Right forelimb (tissue), 1 donor: ENCODE measurements at regions not wholly inside any gene's neighbourhood (a gene's known extent, or its start where the extent isn't known, plus 50 kb on each side); places are given as distances from the start of the nearest gene placed in this dataset.
"Not testable (repeated sequence)": the region's sequence is repeated elsewhere in the genome, so short reads cannot be mapped to it uniquely, and the experiment has no call there.

ENCODE experiments used
- DNase-seq: peaks from one replicate; pipeline ENCODE4 v3.0.0-alpha.2; 2018

DNA sequence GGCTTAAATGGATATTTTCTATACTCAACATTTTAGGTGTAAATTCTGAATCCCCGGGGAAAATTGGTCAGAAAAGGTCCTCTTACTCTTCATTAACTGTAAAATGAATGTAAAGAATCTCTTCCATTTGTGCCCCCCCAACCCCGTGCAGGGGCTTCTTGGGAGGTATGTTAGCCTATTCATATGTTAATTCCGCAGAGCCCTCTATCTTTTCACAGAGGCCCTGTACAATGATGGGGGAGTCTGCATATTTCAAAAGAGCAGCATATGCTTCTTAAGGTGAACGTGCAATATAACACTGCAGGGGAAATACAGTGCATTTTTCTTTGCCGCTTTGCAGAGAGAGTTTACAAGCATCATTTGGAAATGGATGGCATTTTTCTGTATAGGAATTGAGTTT lies 88.5 kb upstream of the CXorf66 start:
- no peak for DNase-seq

DNA sequence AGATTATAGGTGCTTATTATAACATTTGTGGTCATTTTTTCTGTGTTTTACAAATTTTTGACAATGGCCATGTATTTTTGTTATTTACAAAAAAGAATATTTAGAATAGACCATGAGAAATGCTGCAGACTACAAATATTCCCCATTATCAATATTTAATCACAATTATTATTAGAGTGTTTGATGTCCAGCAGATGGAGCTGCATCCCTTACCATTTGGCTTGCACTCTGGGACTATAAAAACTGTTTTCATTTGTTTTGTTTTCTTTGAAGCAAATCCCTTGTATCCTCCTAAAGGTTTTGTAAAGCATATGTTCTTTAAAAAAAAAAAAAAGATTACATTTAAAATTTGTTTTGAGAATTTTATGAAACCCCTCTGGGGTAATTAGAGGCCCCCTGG lies 85.6 kb upstream of the CXorf66 start:
- no peak for DNase-seq

DNA sequence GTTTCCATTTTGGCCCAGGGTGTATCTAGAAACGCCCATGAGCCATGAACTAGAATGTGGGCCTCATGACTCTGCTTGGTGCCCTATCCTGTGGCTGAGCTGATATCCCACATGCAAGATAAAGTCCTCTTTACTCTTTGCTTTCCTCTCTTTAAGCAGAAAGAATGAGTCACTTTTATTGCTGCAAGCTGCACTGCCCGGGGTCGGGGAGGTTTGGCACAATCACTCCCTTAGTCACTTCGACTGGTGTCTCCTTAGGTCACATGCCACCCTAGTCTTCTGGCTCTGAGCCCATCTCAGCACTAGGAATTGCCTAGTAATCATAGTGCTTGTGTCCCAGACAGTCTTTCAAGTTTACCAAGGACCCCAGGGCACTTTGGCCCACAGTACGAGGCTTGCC lies 75.1 kb upstream of the CXorf66 start:
- no peak for DNase-seq

DNA sequence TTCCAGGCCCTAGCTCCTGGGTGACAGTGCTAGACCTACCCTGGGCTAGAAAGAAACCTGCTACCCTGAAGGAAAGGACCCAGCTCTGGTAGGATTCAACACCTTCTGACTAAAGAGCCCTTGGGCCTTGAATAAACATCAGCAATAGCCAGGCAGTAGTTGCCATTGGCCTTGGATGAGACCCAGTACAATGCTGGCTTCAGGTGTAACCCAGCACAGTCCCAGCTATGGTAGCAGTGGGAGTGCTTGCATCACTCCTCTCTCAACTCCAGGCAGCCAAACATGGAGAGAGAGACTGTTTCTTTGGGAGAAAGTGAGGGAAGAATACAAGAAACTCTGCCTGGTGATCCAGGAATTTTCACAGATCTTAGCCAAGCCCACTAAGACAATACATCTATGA lies 73.5 kb upstream of the CXorf66 start:
- DNase-seq, result no peak

DNA sequence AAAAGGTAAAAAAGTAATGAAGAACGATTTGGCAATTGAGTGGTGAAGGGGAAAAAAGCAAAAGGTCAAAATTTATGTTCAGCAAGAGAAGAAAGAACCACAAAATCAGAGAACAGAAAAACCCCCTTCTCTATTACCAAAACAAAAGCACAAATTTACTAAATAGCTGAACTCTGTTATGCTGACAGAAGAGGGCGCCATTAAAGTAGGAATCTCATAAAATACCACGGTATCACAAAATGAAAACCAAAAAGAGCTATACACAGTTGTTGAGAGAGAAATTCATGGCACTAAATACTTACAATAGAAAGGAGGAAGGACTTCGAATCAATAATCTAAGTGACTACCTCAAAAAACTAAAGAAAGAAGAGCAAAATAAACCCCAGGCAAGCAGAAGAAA lies 69.6 kb upstream of the CXorf66 start:
- no peak for DNase-seq

DNA sequence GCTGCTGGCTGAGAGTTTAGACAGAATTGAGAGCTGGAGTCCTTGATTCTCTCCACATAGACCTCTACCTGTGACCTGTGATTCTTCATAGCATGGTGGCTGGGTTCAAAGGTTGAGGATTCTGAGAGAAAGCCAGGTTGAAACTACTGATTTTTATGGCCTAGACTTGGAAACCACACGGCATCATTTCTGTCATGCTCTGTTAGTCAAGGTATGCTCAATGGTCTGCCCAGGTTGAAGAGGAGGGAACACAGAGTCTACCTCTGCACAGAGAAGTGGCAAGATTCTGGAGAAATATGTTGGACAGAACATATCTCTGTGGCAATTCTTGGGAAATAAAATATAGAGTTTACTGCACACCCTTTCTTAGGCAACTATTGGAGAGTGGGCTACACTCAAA lies 57.2 kb upstream of the CXorf66 start:
- DNase-seq, result no peak

DNA sequence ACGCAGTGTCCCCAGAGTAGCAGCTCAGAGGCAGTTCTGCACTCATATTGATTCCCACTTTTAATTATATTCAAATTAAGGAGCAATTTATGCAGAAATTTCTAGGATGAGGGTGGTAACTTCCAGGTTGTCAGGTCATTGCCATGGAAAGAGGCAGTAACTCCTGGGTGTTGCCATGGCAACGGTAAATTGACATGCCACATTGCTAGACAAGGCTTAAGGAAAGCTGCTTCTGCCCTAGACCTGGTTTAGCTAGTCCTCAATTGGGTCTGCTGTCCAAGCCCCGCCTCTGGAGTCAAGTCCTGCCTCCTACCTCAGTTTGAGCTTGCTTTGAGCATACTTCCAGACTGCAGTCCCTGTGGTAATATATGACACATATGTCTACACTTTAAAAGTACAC lies 53.8 kb upstream of the CXorf66 start:
- DNase-seq, result not testable (repeated sequence)
